AG09309 (cell line): ENCODE measurements at regions not wholly inside any gene's neighbourhood (a gene's known extent, or its start where the extent isn't known, plus 50 kb on each side); places are given as distances from the start of the nearest gene placed in this dataset.

Source experiments
- DNase-seq: peaks from one replicate; pipeline ENCODE4 v3.0.0-alpha.2; 2010; ENCODE audit warnings: low read depth
- H3K4me3 ChIP-seq: 2 replicates; pipeline ENCODE4 v1.5.1; 2011; ENCODE audit warnings: mild to moderate bottlenecking, low read depth, low read length, moderate library complexity; ENCODE audit not compliant: control insufficient read depth
- TF ChIP-seq, protein P1 (sequence below): IDR thresholded peaks from 2 replicates; pipeline ENCODE4 v1.5.1; 2011; ENCODE audit warnings: mild to moderate bottlenecking, low read depth, low read length, inconsistent platforms; ENCODE audit not compliant: insufficient read depth, control insufficient read depth; ENCODE audit errors: missing control alignments

DNA sequence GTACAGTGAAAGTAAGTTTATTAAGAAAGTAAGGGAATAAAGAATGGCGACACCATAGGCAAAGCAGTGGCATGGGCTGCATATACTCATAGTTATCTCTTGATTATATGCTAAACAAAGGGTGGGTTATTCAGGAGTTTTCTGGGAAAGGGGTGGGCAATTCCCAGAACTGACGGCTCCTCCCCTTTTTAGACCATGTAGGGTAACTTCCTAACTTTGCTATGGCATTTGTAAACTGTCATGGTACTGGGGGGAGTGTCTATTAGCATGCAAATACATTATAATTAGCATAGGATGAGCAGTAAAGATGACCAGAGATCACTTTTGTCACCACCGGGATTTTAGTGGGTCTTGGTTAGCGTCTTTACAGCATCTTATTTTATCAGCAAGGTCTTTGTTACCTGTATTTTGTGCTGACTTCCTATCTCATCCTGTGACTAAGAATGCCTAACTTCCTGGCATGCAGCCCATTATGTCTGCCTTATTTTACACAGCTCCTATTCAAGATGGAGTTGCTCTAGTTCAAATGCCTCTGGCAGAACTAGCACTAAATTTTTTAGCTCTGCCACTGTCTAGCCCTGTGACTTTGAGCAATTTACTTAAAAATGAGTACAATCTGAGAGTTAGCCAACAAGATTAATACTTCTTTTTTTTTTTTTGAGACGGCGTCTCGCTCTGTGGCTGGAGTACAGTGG is 110.3 kb upstream of the PALMD start:
- H3K4me3 ChIP-seq, result no peak overlapping the region
- no peak for DNase-seq
- TF ChIP-seq, protein P1, sequence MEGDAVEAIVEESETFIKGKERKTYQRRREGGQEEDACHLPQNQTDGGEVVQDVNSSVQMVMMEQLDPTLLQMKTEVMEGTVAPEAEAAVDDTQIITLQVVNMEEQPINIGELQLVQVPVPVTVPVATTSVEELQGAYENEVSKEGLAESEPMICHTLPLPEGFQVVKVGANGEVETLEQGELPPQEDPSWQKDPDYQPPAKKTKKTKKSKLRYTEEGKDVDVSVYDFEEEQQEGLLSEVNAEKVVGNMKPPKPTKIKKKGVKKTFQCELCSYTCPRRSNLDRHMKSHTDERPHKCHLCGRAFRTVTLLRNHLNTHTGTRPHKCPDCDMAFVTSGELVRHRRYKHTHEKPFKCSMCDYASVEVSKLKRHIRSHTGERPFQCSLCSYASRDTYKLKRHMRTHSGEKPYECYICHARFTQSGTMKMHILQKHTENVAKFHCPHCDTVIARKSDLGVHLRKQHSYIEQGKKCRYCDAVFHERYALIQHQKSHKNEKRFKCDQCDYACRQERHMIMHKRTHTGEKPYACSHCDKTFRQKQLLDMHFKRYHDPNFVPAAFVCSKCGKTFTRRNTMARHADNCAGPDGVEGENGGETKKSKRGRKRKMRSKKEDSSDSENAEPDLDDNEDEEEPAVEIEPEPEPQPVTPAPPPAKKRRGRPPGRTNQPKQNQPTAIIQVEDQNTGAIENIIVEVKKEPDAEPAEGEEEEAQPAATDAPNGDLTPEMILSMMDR, result no peak

DNA sequence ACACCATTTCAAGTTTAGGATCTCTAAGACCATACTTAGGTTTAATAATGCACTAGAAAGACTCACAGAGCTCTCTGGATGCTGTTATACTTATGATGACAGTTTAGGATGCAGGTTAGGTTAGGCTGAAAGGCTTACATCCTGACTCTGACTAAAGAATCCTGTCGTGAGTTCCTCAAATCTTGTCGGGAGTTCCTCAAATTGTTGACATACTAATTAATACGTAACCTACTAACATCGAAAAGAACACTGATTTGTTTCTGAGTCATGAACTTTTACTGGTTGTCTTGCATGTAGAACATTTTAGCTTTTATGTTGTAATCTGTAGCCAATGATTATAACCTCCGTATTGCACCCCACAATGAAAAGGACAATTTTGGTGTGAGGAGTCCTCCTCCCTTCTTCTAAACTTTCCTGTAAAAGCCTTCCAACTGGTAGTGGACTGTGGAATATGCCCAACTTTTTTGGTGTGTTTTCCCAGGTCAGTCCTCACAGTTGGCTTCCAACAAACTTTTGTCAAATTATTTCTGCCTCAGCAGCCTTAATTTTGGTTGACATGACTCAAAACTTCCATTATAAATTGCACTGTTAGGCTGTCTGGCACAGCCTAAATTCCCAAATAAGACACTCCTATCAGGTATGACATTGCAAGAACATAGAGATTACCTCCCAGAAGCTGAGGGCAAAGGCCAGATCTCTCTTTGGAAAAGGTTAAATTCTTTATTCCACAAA is 107.9 kb upstream of the PALMD start:
- no peak overlapping the region for H3K4me3 ChIP-seq
- TF ChIP-seq, protein P1, result no peak
- DNase-seq, result no peak

DNA sequence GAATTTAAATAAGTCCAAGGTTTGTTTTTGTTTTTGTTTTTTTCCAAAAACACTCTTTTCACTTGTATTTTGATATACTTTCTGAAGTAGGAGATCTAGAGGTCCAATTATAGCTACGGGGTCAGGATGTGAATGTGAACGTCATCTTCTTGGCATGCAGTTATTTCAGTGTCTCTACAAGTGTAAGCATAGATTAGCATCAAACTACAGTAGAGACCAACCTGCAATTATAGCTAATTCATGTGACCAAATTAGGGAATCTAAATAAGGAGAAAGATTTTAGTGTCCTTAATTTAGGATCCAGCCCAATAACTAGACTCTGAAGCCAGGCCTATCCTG is 107.3 kb upstream of the PALMD start:
- DNase-seq, result no peak
- H3K4me3 ChIP-seq, result no peak overlapping the region
- TF ChIP-seq, protein P1, result no peak

DNA sequence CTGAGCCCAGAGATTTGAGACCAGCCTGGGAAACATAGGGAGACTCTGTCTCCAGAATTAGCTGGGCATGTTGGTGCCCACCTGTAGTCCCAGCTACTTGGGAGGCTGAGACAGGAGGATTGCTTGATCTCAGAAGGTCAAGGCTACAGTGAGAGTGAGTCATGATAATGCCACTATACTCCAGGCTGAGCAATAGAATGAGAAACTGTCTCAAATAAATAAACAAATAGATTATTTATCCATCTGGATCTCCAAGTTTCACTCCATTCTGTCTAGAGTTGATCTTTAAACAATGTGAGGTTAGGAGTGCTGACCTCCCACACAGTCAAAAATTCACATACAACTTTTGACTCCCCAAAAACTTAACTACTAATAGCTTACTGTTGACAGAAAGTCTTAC is 106.8 kb upstream of the PALMD start:
- no peak overlapping the region for H3K4me3 ChIP-seq
- TF ChIP-seq, protein P1, result no peak
- no peak for DNase-seq

DNA sequence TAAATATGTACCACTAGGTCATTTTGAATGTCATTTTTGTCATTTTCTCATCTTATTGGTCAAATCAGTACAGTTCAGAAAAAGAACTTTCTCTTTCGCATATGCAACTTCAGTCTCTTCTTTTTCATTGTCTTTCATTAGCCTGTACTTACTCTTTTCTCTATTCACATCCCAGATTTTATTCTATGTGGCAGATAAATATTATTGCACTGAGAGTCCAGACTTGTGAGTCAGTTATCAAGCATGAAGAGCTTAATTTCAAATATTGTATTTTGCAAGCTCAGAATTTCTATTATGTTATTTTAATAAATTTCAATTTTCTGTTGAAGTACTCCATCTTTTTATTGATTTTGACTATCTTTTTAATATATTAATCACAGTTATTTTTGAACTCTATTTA is 105.2 kb upstream of the PALMD start:
- TF ChIP-seq, protein P1, result no peak
- H3K4me3 ChIP-seq, result no peak overlapping the region
- no peak for DNase-seq

DNA sequence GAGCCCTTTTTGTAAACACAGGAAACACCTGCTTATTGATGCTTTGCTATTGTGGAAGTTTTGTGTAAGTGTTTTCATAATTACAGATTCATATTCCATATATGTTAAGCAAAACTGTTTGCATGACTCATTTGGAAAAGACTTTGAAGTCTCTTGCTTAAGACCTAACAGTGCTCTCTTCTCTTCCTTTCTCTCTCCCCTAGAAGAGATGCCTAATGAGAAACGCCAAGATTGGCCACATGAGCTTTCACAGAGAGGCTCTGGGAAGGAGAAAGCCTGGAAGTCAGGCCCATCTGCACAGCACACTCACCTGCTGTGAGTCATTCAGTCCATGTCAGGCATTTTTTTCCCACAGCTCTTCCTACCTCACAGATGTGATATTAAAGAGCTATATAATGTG is 101.6 kb upstream of the PALMD start:
- H3K4me3 ChIP-seq, result no peak overlapping the region
- DNase-seq, result no peak
- TF ChIP-seq, protein P1, result no peak
